HG03064 (cell line): ENCODE measurements at regions not wholly inside any gene's neighbourhood (a gene's known extent, or its start where the extent isn't known, plus 50 kb on each side); places are given as distances from the start of the nearest gene placed in this dataset.
A peak's percentile ranks its signal among the peaks of the same experiment; 100 is the strongest.
"Not testable (repeated sequence)": the region's sequence is repeated elsewhere in the genome, so short reads cannot be mapped to it uniquely, and the experiment has no call there.

ENCODE experiments used
- ATAC-seq: cut with Tn5 transposase; IDR thresholded peaks from one replicate; pipeline ENCODE4 v1.9.1; 2021; ENCODE audit warnings: low read depth; ENCODE audit not compliant: unreplicated experiment

DNA sequence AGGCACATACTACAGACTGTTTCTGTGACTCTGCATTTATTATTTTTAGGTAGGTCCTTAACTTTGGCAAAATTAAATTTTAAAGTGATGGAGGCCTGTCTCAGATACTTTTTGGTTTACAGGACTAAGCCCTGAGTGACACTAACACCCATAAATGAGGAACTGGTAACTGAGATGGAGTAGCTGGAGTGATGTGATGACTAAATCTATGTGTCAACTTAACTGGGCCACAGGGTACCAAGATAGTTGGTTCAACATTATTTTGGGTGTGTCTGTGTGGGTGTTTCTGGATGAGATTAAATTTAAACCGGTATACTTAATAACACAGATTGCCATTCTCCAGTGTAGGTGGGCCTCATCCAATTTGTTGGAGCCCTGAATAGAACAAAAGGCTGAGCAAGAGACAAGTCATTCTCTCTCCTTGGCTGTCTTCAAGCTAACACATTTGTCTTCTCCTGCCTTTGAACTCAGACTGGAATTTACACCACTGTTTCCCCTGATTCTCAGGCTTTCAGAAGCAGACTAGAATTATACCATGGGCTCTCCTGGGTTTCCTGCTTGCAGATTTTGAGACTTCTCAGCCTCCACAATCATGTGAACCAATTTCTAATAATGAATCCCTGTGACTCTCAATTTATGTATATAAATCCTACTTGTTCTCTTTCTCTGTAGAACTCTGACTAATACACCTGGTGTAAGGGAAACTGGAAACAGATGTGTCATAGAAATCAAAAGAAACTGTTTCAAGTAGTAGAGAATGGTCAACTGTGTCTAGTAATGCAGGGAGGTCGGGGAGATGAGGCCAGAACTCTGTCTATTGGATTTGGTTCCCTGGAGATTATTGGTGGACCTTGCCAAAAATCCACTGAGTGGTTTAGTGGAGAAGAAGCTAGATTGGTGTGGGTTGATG lies 579.2 kb downstream of the EPM2A start:
- ATAC-seq, result no peak

DNA sequence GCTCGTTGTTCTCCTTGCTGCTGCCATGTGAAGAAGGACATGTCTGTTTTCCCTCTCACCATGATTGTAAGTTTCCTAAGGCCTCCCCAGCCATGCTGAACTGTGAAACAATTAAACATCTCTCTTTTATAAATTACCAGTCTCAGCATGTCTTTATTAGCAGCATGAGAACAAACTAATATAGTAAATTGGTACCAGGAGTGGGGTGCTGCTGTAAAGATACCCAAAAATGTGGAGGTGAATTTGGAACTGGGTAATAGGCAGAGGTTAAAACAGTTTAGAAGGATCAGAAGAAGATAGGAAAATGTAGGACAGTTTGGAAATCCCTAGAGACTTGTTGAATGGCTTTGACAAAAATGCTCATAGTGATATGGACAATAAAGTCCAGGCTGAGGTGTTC lies 576.7 kb downstream of the EPM2A start:
- ATAC-seq, result not testable (repeated sequence)

GRCh38 chr6:145159921-145160320 lies 575.4 kb downstream of the EPM2A start:
- ATAC-seq, result no peak

DNA sequence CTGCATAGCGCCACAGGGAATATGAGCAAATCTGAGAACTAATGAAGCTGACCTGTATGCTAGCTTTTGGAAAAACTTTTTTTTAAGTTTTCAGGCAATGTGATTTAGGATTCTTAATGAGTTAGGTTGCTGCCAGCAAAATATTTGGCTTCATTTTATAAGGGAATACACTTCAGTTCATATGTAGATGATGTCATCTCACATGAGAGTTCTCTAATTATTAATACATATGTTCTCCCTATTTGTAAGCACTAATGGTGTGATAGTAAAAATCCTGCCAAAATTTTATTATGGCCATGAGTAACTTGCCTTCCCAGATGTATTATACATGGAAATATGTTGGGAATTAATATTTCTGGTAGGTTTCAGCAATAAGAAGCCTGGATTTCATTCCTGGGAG lies 573.8 kb downstream of the EPM2A start:
- ATAC-seq, result no peak

- ATAC-seq, result no peak
Measured at GRCh38 chr6:145169726-145170224, 565.5 kb downstream of the EPM2A start.

DNA sequence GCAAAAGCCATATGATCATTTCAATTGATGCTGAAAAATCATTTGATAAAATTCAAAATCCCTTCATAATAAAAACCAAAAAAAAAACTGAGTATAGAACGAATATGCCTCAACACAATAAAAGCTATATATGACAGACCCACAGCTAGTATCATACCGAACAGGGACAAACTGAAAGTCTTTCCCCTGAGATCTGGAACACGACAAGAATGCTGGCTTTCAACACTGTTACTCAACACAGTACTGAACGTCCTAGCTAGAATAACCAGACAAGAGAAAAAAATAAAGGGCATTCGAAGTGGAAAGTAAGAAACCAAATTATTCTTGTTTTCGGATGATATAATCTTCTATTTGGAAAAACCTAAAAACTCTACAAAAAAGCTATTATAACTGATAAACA lies 559.9 kb downstream of the EPM2A start:
- no peak for ATAC-seq

DNA sequence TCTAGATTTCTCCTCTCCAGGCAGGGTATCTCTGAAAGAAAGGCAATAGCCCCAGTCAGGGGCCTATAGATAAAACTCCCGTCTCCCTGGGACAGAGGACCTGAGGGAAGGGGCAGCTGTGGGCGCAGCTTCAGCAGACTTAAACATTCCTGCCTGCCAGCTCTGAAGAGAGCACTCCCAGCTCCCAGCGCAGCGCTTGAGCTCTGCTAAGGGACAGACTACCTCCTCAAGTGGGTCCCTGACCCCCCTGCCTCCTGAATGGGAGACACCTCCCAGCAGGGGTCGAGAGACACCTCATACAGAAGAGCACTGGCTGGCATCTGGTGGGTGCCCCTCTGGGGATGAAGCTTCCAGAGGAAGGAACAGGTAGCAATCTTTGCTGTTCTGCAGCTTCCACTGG lies 556.9 kb downstream of the EPM2A start:
- no peak for ATAC-seq

DNA sequence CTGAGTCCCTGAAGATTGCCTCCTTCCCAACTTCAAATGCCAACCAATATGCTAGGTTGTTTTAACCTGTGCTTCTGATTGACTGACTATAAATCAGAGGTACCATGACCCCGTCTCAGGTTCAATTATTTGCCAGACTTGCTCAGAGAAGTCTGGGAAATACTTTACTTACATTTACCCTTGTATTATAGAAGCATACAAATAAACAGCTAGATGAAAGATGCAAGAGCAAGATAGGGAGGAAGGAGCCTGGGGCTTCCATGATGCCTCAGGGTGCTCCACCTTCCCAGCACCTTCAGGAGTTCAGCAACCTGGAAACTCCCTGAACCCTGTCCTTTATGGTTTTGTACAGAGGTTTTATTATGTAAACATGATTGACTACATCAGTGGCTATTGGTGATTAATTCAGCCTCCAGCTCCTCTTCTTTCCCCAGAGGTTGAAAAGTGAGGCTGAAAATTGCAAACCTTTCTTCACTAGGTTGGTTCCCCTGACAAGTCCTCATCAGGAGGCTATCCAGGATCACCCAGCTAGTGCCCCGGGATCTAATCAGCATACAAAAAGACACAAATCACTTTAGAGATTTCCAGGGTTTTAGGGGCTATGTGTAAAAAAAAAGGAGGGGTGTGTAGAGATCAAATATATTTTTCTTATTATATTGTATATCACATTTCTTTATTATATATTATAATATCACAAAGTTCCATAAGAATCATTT lies 547.7 kb downstream of the EPM2A start:
- no peak for ATAC-seq

DNA sequence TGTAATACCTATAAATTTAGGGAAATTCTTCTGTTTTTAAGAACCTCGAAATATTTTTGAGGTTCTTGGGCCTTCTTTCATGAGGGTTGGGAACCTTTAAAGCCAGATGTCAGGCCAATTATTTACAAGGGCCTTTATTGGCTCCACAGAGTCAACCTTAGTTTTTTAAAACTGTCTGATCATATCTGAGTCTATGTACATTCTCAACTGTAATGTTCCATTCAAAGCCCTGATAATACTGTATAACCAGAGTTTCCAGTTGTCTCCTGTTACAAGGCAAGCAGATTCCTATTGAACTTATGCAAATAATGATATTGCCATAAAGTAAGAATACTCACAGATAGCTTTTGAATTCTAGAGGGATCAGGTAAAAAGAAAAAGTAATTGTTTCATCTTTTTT lies 545.5 kb downstream of the EPM2A start:
- no peak for ATAC-seq

DNA sequence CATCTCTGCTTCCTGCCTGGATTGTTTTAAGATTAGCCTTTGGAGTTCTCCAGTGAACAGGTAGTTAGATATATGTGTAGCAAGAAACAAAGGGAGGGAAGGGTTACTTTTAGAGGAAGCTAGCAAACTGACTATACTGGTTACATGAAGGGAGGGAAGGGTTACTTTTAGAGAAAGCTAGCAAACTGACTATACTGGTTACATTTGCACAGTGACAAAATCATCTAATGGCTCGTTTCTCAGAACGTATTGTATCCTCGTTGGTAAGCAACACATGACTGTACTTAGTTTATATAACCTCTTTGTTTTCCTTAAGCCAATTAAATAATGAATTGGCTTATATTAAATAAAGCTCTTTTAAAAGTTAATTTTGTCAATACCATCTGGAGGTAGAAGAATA lies 540.9 kb downstream of the EPM2A start:
- no peak for ATAC-seq

DNA sequence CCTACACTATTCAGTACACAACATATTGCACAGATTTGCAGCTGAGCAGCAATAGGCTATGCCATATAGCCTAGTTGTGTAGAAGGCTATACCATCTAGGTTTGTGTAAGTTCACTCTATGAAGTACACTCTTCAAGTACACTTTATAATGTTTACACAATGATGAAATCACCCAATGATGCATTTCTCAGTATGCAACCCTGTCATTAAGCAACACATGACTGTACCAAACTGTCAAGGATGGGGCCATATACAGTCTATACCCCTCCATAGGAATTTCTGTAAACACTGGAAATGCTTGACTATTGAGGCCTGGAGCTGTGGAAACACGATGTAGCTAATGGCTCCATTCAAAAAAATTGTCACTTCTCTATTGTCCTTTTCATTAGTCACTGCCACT lies 535.4 kb downstream of the EPM2A start:
- ATAC-seq, result no peak

DNA sequence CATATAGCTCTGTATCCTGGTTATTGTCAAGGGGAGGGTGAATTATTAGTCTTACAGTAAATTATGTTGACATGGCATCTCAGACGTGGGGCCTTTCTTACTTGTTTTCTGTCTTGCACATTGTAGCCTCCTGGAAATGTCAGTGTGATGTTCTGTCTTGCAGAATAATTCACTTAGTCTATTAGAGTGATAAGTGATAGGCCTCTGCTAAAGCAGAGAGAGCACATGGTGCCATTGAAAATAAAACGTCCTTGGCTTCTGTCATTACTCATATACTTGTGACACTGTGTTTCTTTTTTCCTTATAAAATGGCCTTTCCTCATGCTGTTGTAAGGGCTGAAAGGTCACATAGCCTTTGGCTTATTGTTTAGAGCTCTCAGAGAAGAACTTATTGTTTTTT lies 531.0 kb downstream of the EPM2A start:
- no peak for ATAC-seq

DNA sequence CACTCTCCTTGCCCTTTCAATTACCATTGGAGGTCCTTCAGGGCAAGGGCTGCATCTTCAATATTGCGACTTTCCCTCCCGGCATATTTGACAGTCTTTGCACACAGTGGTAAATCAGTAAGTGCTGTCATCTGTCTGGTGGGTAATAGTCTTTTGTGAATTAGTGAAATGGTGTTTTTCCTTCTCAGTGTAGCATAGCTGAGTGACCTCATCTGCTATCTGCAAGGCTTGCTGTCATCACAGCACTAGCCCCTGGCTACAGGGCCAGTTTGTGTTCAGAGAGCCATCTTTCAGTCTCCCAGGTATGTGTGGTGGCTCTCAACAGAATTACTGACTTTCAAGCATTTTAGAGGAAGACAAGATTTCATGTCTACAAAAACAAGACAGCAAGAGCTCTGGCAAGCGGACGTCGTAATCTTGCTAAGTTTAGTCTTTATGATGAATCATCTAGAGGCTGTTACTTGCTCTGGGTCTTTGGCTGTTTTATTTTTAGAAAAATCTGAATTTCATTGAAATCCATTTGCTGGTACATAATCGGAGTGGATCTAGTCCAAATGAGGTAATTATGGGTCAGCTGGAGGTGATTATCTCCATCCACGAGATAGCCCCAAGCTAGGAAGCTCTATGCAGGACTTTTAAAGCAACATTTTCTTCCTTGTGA lies 528.9 kb downstream of the EPM2A start:
- no peak for ATAC-seq

DNA sequence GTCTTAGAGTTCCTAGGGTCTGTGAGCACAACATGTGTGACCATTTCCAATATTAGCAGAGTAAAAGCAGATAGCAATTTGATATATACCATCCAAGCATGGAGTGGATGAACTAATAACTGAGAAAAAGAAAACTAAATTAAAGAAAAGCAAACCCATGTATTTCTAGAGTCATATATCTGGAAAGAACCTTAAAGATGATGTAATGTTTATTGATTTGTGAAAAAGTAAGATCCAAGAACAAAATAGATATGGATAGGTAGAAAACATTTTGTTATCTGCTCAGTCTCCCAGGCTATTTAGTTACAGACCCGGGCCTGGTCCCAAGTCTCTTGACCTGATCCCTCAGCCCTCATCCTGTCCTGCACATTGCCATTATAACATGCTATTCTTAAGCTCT lies 526.8 kb downstream of the EPM2A start:
- no peak for ATAC-seq

- ATAC-seq, result no peak
Measured at GRCh38 chr6:145209272-145209671, 526.0 kb downstream of the EPM2A start.

GRCh38 chr6:145212813-145213212 lies 522.5 kb downstream of the EPM2A start:
- ATAC-seq, result peak; percentile 43

DNA sequence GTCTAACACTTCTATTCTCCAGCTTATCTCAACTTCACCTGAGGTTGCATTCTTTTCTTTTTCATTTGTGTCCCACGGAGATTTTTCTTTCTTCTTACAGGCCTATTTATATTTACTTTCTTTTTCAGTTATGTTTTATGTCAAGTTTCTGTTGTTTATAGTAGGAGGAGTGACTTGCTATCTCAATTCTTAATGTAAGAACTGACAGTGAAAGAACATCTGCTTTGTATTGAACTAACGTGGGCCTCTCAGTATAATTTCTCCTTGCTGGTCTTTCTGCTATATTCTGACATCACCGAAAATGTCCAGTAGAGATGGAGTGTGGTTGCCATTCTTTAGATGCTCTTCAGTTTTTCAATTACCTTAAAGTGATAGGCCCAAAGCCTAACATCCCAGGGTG lies 521.7 kb downstream of the EPM2A start:
- peak; percentile 72 for ATAC-seq

DNA sequence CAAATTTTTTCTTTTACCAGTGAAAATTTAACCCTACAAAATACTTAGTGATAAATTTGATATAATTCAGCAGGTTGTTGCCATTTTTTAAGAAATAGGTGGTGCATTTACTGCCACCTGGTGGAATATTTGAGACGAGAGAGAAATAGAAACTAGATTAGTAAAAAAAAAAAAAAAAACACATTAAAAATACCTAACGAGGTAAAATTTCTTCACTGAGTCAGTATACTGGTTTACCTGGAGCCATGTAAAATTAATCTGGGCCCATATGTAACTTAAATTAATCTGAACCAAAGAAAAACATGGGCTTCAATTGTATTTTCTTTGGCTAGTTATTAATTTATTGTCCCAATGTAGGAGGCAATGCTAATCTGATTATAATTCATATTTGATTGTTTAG lies 520.8 kb downstream of the EPM2A start:
- ATAC-seq, result no peak

DNA sequence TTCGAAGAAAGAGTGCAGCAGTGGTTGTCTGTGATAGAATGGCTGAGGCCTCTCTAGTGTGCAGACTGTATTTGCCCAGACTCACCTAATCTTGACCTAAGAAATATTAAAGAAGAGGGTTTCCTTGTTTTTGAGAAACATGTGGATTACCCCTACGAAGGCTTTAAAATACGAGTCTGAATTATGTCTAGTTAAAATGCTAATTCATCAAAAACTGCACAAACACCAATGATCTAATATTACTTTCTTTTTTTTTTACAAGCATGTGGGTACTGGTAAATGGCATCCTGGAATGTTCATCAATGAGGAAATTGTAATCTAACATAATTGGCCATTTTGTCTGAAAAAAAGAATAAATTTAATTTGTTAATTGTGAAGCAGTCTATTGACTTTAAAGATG lies 510.9 kb downstream of the EPM2A start:
- no peak for ATAC-seq

DNA sequence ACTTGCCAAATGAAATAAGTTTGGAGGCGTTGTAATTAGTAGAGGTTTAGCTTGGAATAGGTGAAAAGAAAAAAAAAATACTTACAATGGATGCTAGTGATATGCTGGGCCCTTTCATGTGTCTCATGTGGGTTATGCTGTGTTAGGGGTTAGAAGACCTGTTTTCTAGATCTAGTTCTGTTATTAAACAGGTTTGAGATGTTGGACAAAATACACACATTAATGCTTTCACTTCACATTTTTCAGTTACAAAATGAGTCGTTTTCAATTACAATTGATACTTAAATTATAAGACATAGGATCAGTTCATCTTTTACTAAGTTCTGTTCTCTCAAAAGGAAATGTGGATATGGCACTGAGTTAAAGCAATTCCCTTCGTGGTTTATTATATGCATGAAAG lies 509.8 kb downstream of the EPM2A start:
- ATAC-seq, result no peak

DNA sequence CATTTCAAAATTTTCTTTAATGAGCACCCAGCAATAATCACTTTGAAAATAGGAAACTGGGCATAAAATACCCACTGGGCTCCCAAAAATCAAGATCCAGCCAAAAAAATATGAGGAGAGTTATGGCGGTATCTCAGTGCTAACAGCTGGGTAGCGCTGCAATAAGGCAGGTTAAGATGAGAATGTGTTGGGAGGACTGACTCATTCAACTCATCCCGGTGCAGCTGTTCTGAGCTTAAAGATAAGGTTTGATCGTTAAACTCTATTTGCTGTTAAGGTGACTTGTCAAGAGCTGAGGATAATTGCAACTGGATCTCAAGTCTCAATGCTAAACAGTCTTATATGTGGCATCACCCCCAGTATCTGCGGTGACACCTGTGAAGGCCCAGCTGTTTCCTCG lies 507.7 kb downstream of the EPM2A start:
- ATAC-seq, result no peak
